HFFc6 (cell line): ENCODE measurements at regions not wholly inside any gene's neighbourhood (a gene's known extent, or its start where the extent isn't known, plus 50 kb on each side); places are given as distances from the start of the nearest gene placed in this dataset.

Experiments used
- DNase-seq: peaks from one replicate; pipeline ENCODE4 v3.0.0-alpha.2; 2018
- H3K27ac Mint-ChIP-seq: 2 replicates; pipeline ENCODE4 v1.8.0; 2020; ENCODE audit warnings: mild to moderate bottlenecking, mixed read lengths
- H3K27me3 Mint-ChIP-seq: 2 replicates; pipeline ENCODE4 v1.8.0; 2021; ENCODE audit warnings: mild to moderate bottlenecking, moderate library complexity, mixed read lengths; ENCODE audit not compliant: insufficient read depth
- H3K36me3 Mint-ChIP-seq: 2 replicates; pipeline ENCODE4 v1.8.0; 2021; ENCODE audit warnings: low read depth, mixed read lengths
- H3K4me1 Mint-ChIP-seq: 2 replicates; pipeline ENCODE4 v1.8.0; 2020; ENCODE audit warnings: low read depth, mixed read lengths
- H3K4me3 Mint-ChIP-seq: 2 replicates; pipeline ENCODE4 v1.8.0; 2020; ENCODE audit warnings: mild to moderate bottlenecking, moderate library complexity, mixed read lengths
- H3K9me3 Mint-ChIP-seq: 2 replicates; pipeline ENCODE4 v1.8.0; 2020; ENCODE audit warnings: mild to moderate bottlenecking, mixed read lengths
- TF ChIP-seq, protein P1 (sequence below): fragments of 200-600 bp; sonication (generic); IDR thresholded peaks from 2 replicates; pipeline ENCODE4 v1.5.0; 2021; ENCODE audit warnings: antibody characterized with exemption, mild to moderate bottlenecking

DNA sequence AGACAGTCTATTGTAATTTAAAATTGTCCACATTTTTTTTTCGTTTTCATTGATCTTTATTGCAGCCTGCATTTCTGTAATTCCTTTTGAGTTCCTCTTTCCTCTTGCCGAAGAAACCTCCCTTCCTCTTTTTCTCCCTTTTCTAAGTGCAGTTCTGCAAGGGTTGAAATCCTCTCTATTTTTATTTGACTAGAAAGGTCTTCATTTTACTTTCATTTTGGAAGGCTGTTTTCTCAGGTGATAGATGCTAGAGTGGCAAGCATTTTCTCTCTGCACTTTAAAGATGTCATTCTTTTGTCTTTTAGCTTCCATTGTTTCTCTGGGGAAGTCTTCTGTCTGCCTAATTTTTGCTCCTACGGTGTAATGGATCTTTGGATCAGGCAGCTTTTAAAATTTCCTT lies 248.5 kb downstream of the SMARCA2 start:
- H3K4me3 Mint-ChIP-seq: no peak overlapping the region
- peaks cover 12% of the 10 kb centered on the region for H3K27me3 Mint-ChIP-seq
- TF ChIP-seq, protein P1, sequence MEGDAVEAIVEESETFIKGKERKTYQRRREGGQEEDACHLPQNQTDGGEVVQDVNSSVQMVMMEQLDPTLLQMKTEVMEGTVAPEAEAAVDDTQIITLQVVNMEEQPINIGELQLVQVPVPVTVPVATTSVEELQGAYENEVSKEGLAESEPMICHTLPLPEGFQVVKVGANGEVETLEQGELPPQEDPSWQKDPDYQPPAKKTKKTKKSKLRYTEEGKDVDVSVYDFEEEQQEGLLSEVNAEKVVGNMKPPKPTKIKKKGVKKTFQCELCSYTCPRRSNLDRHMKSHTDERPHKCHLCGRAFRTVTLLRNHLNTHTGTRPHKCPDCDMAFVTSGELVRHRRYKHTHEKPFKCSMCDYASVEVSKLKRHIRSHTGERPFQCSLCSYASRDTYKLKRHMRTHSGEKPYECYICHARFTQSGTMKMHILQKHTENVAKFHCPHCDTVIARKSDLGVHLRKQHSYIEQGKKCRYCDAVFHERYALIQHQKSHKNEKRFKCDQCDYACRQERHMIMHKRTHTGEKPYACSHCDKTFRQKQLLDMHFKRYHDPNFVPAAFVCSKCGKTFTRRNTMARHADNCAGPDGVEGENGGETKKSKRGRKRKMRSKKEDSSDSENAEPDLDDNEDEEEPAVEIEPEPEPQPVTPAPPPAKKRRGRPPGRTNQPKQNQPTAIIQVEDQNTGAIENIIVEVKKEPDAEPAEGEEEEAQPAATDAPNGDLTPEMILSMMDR: no peak
- H3K4me1 Mint-ChIP-seq: peaks cover 24% of the 10 kb centered on the region
- DNase-seq: no peak
- no peaks in the 10 kb centered on the region for H3K9me3 Mint-ChIP-seq
- H3K36me3 Mint-ChIP-seq: no peaks in the 10 kb centered on the region
- no peak overlapping the region for H3K27ac Mint-ChIP-seq

DNA sequence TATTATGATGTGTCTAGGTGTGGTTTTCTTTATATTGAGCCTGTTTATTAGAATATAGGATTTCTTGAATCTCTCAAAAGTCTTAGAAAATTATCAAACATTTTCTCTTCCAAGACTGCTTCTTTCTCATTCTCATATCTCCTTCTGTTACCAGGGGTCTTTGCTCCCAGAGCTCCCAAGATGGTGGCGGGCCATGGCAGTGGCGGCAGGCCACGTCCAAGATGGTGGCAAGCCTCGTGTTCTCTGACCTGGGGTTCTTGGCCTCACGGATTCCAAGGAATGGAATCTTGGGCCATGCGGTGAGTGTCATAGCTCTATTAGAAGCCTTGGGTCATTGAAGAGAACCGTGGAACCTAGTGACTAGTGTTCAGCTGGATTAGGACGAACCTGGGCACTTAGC lies 248.9 kb downstream of the SMARCA2 start:
- no peak for DNase-seq
- Mint-ChIP-seq H3K27ac (no peak overlapping the region), H3K4me3 (no peak overlapping the region), H3K4me1 (peaks cover 24% of the 10 kb centered on the region), H3K9me3 (no peaks in the 10 kb centered on the region), H3K27me3 (peaks cover 9% of the 10 kb centered on the region), H3K36me3 (no peaks in the 10 kb centered on the region)
- TF ChIP-seq, protein P1: no peak

DNA sequence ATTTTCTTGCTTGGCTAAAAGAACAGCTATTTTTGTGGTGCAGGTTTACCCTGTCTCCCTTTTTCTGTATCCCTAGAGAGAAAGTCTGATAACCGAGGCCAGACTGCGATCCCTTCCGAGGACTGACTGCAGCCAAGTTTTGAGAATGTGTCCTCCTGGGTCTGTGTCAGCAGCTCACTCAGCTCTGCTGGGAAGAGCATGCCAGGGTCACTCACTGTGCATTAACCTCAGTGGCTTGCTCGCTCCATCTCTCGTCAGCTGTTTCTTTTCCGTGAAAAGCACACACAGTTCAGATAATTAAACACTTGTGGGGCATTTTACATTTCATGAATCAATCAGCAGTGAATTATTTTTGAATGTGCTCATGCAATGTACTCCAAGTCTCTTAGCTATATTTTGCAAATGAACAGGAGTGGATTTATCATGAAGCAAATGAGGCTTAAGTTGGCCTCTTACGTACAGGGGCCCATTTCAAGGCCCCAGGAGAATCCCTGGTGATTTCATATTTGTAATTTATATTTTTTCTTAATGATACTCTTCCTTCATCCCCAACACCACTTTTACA lies 252.1 kb downstream of the SMARCA2 start:
- Mint-ChIP-seq H3K4me1 (peaks cover 8% of the 10 kb centered on the region; the same call in 1 of the 2 replicates), H3K36me3 (no peaks in the 10 kb centered on the region), H3K9me3 (no peaks in the 10 kb centered on the region), H3K27me3 (peaks cover 6% of the 10 kb centered on the region), H3K27ac (no peak overlapping the region), H3K4me3 (no peak overlapping the region)
- no peak for DNase-seq
- TF ChIP-seq, protein P1: no peak

DNA sequence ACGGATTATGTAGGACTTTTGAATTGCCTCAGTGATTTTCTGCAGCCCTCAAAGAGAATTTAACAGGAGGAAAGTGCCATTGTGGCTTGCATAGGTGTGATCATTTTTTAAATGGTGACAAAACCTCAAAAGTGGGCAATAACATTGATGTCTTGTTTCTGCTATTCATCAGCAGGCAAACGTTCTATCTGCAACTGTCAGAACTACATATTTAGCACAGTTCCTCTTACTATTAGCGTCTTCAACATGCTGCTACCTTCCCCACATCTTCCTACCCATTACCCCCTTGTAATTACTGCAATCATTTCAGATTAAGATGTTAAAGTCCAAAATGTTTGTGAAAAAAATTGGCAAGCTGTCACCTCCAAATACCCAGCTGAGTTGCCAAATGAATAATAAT lies 254.6 kb downstream of the SMARCA2 start:
- Mint-ChIP-seq H3K27me3 (peaks cover 7% of the 10 kb centered on the region), H3K4me3 (no peak overlapping the region), H3K4me1 (peaks cover 8% of the 10 kb centered on the region; the same call in 1 of the 2 replicates), H3K27ac (no peak overlapping the region), H3K9me3 (no peaks in the 10 kb centered on the region), H3K36me3 (no peaks in the 10 kb centered on the region)
- DNase-seq: no peak
- TF ChIP-seq, protein P1: no peak

DNA sequence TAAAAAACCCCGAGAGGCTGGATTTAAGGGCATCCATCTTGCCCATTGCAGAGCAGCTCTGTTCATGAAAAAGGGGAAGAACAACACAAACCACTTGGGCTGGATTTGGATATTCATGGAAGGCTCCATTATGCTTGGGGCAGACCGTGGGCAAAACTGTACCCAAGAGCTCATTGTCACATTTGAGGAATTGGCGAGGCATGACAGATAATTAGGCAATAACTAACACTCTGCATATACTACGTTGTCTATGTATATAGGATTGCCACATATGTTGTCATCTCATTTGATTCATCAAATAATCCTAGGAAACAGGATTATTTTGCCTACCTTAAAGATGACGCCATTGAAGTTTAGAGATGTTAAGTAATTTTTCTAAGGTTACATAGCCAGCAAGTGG lies 255.4 kb downstream of the SMARCA2 start:
- Mint-ChIP-seq H3K27ac (no peak overlapping the region), H3K27me3 (peaks cover 5% of the 10 kb centered on the region), H3K4me1 (peaks cover 8% of the 10 kb centered on the region; the same call in 1 of the 2 replicates), H3K9me3 (no peaks in the 10 kb centered on the region), H3K4me3 (no peak overlapping the region), H3K36me3 (no peaks in the 10 kb centered on the region)
- TF ChIP-seq, protein P1: no peak
- DNase-seq: no peak

DNA sequence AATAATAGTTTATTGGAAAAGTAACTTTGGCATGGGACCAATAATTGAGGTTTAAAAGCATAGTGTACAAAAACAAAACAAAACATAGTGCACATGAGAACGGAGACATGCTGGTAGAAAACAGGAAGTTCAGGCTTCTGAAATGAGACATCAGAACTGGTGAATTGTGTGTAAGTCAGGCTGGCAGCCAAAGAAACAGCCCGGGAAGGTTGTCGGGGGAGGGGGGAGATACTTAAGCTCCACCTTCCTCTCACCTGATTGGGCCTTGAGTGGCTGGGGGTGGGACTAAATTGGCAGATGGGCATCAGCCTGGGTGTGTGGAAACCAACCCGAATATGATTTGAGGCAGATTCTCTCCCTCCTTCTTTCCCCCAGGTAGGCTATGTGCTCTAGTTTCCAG lies 256.3 kb downstream of the SMARCA2 start:
- Mint-ChIP-seq H3K27me3 (peaks cover 9% of the 10 kb centered on the region), H3K4me3 (no peak overlapping the region), H3K4me1 (peaks cover 8% of the 10 kb centered on the region; the same call in 1 of the 2 replicates), H3K9me3 (no peaks in the 10 kb centered on the region), H3K36me3 (no peaks in the 10 kb centered on the region), H3K27ac (no peak overlapping the region)
- DNase-seq: no peak
- TF ChIP-seq, protein P1: no peak
